ENCODE measurements at regions not wholly inside any gene's neighbourhood (a gene's known extent, or its start where the extent isn't known, plus 50 kb on each side); places are given as distances from the start of the nearest gene placed in this dataset.
"Not testable (repeated sequence)": the region's sequence is repeated elsewhere in the genome, so short reads cannot be mapped to it uniquely, and the experiment has no call there.

DNA sequence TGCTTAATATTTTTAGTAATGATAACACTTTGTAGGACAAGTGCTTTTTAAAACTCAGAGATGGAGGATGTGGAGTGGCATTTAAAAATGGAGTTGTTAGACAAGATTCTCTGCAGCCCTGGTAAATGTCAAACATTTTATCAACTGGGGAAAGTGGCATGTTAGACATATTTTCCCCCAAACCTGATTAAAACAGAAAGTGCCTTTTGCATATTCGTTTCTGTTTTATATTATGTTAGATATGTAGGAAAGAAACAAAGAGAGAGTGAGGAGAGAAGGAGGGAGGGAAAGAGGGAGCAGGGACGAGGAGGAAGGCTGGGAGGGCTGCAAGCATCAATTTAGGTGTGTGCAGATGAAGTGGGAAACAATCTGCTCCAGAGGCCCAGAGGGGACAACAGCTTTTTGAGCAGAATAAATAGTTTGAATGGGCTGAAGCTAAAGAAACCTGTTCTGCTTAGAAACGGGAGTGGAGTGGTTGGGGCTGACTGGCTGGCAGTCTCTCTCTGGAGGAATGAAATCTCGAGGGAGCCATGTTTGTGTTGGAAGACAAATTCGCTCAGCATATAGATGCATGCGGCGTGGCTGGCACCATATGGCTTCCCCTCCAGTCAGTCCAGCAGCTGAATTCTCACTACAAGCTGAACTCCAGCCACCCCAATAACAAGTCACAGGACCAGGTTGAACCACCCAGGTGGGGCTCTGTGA, 502.2 kb downstream of the AJAP1 start:
- no peak for DNase-seq

DNA sequence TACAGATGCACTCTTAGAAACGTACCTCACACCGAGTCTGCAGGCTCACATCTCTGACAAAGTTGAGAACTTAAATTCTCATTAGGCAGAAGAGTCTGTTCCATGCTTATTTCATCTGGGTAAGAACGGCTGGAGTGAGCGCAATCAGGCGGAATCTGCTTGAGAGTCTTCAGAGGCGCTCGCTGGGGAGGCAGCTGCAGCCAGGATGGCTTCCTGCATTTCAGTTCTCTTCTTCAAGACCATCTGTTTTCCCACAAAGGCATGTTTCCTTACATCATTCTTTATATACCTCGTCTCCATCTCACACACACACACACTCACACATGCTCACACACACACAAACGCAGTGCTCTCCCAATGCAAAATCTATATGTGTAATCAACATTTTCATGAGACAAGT, 497.1 kb downstream of the AJAP1 start:
- no peak for DNase-seq

GRCh38 chr1:5150191-5150590, 495.8 kb downstream of the AJAP1 start:
- no peak for DNase-seq

DNA sequence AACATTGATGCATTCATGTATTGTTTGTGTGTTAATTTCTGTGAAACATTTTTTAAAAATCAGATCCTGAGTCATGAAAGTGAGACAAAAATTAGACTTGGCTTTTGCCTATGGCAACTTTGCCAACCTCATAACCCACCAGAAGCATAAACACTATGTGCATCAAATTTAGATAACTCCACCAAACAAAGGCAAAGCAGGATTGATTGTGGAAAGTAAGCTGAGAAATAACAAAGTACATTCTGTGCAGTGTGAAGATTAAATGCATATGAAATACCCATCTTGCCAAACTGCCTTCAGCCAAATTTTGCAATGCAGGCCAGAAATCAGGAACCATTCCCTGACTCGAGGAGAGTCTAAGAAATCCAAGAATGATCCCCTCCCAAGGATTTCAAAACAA, 493.4 kb downstream of the AJAP1 start:
- no peak for DNase-seq

- DNase-seq: no peak
Measured at GRCh38 chr1:5142389-5142788, 488.0 kb downstream of the AJAP1 start.

DNA sequence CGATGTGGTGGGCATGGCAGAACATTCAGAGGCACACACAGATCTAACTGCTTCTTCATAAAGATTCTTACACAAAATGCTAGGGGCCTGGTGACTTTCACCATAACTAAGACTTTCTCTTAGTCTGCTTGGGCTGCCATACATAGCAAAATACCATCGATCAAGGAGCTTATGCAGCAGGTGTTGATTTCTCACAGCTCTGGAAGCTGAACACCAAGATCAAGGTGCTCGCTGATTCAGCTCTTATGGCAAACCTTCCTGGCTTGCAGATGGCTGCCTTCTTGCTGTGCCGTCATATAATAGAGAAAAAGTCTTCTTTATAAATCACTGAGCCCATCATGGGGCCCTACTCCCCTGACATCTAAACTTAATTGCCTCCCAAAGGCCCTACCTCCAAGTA, 487.3 kb downstream of the AJAP1 start:
- no peak for DNase-seq

DNA sequence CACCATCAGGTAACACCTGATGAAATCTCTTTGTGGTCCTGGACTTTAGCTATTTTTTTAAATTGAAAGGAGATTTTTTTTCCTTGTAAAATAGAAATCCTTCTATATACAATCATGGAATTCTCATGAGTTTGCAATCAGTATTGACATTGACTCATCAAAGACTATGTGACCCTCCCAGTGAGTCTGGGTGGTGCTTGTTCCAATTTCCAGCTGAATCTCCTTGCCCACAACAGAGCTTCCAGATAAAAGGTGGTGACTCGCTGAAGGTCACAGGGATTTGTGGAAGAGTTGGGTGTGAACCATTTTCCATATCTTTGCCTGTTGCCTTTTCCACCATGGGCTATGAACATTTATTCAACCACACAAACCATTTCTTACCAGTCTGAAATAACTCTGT, 486.6 kb downstream of the AJAP1 start:
- no peak for DNase-seq

DNA sequence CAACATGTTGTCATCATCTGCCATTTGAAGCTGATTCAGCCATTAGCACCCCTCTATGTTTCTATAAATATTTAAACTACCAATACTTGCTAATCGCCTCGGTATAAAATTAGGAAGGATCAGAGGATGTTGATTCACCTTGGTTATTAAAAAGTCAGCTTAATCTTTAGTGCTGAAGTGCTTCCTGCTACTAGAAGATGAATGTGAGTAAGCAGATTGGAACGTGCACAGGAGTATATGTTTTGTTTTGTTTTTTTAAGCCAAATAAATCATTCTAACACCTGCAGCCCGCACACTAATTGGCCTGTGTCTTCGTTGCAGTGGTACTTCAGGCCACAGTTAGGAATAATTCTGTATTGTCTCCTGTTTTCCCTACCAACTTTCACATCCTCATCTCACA, 485.7 kb downstream of the AJAP1 start:
- no peak for DNase-seq

- no peak for DNase-seq
Measured at GRCh38 chr1:5129746-5130355, 475.4 kb downstream of the AJAP1 start.

DNA sequence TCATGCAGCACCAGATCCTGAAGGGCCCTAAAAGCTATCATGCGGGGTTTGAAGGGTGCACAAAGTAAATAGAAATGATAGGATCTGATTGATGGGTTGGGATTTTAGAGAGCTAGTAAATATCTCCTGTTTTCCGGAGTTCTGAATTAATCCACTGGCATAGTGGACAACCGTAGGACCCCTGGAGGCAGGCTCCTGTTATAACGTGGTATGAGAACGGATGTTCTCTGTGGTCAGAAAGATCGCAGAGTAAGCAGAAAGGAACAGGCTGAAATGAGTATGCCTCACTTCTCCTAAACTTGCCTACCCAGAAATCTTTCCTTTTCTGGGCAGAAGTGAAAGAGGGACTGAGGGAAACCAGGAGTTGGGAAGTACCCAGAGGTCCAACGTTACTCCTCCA, 470.8 kb downstream of the AJAP1 start:
- DNase-seq: no peak

GRCh38 chr1:5120559-5120958, 466.1 kb downstream of the AJAP1 start:
- DNase-seq: no peak

DNA sequence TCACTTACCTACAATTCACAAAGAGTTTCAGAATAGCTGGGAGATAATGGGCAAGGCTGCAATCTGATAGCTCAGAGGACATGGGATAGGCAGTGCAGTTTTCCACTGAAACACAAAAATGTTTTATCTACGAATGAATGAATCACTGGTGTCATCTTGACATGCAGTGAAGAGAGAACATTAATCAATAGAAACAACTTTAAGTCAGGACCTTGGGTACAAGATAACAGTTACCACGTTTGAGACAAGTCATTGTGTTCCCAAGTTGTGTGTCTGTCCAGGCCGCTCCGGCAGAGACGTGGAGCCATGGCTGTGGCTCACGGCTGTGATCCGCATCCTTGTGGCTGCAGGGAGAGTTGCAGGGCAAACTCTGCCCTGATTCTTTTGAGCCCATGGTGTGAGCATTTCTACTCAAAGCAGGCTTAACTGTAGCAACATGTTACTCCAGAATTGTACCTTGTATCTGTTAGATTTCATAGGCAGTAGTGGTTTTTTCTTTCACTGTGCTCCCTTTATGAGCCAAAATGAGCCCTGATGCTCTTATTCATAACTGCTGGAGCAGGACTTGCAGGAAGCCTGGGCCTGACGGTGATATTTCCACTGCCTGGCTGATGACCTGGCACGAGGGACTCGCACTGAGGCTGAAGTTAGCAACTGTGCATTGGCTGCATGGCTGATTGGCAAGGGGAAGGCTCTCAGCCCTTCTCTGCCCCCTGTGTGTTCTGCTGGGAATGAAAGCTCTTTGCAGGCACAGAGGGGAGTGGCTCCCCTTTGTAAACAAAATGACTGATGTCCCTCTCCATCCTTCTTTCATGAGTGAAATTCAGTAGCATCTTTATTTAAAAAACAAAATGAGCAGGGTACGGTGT, 465.2 kb downstream of the AJAP1 start:
- no peak for DNase-seq

DNA sequence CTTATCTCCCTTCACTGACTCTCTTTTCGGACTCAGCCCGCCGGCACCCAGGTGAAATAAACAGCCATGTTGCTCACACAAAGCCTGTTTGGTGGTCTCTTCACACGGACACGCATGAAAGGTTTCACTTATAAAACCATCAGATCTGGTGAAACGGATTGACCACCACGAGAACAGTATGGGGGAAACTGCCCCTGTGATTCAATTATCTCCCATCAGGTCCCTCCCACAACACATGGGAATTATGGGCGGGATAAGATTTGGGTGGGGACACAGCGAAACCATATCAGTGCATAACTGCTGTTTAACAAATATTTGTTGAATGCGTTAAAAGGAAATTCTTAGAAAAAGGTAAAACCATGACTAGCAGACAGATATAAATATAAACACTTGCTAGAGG, 464.4 kb downstream of the AJAP1 start:
- DNase-seq: not testable (repeated sequence)

GRCh38 chr1:5118292-5118691, 463.9 kb downstream of the AJAP1 start:
- not testable (repeated sequence) for DNase-seq

- DNase-seq: no peak
Measured at GRCh38 chr1:5111581-5111980, 457.2 kb downstream of the AJAP1 start.

DNA sequence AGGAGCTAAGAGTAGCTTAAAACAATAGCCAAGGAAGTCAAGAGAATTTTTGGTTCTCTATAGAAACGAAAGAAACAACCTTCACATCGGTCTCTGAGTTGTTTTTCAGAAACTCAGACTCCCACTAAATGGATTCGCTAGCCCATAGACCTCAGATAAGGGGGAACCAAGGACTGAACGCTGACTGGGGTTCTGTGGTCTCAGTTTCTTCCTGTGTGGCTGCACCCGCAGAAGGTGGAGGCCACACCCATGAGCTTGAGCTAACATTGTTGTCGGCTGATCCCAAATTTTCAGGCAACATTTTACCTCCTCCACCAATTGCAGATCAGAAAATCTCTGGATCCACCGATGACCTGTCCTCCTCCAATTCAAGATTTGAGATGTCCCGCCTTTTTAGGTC, 456.1 kb downstream of the AJAP1 start:
- DNase-seq: no peak

- DNase-seq: no peak
Measured at GRCh38 chr1:5109633-5110032, 455.2 kb downstream of the AJAP1 start.

DNA sequence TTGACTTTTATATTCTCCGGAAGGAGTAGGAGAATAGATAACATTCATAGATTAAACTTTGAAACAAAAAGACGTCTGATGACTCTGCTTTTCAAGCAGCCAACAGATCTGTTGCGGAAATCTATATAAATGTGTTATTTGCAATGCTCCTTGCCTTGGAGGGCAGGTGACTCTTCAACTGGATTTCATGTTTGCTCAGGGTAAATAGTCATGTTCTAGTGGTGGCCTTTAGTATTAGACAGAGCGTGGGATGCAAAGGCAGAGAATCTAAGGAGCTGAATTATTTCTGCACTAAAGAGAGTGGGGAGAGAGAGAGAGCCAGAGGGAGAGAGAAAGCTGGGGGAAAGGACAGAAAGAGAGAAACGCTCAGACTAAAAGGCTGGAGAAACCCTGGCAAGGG, 454.3 kb downstream of the AJAP1 start:
- no peak for DNase-seq

- no peak for DNase-seq
Measured at GRCh38 chr1:5105744-5106143, 451.3 kb downstream of the AJAP1 start.

- DNase-seq: no peak
Measured at GRCh38 chr1:5099558-5099957, 445.1 kb downstream of the AJAP1 start.

DNA sequence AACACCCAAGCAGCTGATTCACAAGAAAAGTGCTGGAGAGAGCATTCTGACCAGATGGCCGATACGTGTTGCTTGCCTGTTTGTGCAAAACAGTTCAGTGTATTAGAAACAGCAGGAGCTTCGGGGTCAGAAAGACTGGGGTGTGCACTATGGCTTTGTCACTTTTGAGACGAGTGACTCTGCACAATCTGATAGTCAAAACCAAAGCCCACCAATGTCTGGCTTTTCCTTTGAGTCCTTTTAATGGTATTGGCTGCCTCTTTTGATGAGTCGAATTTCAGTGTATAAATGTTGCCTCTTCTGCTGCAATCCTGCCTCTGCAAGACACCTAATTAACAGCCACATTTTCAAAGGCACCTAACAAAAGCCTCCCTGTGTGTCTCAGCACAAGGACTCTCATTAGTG, 444.6 kb downstream of the AJAP1 start:
- no peak for DNase-seq

GRCh38 chr1:5093042-5093441, 438.6 kb downstream of the AJAP1 start:
- no peak for DNase-seq

- DNase-seq: no peak
Measured at GRCh38 chr1:5084676-5085075, 430.3 kb downstream of the AJAP1 start.

- no peak for DNase-seq
Measured at GRCh38 chr1:5067246-5067645, 412.8 kb downstream of the AJAP1 start.
